ENCODE measurements at regions not wholly inside any gene's neighbourhood (a gene's known extent, or its start where the extent isn't known, plus 50 kb on each side); places are given as distances from the start of the nearest gene placed in this dataset.

DNA sequence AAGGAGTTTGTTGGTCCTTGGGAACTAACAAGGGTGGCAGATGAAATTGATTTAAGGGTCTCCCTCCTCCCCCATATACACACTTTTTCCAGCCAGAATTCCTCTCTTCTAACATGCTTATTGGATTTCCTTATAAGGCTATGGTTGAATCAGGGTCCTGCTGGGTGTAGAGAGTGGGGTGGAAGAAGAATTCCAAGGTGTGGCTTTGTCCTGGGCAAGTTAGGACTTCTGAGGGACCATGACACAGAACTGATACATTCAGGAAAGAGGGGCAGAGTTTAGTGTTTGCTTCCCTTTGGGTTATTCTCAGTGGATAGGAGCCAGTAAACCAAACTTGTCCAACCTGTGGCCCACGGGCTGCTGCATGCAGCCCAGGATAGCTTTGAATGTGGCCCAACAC, 116.5 kb downstream of the SNX18 start:
- DNase-seq: no peak

GRCh38 chr5:54632131-54632701, 114.7 kb downstream of the SNX18 start:
- no peak for DNase-seq

- no peak for DNase-seq
Observed at GRCh38 chr5:54630738-54631359, 113.3 kb downstream of the SNX18 start.

DNA sequence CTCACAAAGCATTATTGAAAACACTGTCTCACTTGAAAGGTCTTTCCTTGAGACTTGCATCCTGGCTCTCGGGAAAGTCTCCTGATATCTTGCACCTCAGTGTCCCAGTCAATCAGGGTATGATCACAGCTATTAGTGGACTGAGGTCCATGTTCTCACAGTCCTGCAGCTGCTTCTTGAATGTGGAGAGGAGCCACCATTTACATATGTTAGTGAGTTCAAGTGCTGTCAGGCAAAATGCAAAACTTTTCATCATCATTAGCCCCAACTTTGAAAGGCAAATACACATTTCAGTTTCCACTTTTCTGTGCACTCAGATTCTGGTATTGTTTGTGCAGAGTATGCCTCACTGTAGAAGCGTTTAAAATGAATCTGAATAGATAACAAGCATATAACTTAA, 111.6 kb downstream of the SNX18 start:
- no peak for DNase-seq

GRCh38 chr5:54628050-54628449, 110.5 kb downstream of the SNX18 start:
- no peak for DNase-seq

DNA sequence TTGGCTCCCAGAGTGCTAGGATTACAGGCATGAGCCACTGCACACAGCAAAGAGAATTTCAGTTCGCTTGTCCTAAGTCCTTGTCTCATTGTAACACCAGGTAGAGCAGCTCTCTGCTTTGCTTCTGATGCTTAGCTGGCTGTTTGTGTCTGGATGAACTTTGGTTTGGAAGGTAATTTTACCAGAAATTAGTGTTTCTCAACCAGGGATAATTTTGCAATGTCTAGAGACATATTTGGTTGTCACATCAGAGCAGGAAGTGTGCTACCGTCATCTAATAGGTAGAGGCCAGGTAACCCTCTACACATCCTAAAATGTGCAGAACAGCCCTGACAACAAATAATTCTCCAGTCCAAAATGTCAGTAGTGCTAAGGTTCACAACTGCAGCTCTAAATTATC, 108.8 kb downstream of the SNX18 start:
- DNase-seq: no peak

DNA sequence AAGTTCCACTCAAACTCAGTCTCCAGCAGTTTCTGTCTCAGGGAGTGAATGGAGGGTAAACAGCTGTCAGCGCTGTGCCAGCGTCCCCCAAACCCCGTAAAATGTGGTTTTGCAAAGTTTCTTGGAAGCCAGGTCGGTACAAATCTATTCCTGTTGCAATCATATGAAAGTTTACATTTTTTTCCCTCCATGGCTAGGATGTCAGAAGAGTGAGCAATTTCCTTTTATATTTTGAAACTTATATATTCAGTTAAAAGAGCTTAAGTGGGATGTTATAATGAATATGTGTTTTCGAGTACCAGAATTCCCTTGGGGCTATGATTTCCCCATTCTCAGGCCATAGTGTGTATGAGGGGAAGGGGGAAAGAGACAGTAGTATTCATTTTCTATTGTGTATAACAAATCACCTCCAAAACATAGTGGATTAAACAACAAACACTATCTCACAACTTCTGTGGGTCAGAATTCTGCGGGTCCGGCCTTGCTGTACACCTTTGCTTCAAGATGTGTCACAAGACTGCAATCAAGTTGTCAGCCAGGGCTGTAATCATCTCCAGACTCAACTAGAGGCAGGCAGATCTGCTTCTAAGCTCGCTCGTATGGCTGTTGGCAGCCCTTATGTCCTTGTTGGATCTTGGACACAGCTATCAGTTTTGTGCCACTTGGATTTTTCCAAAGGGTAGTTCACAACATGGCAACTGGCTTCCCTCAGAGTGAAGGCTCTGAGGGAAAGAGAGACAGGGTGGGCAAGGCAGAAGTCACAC, 107.4 kb downstream of the SNX18 start:
- DNase-seq: no peak

GRCh38 chr5:54621709-54622108, 104.2 kb downstream of the SNX18 start:
- no peak for DNase-seq

DNA sequence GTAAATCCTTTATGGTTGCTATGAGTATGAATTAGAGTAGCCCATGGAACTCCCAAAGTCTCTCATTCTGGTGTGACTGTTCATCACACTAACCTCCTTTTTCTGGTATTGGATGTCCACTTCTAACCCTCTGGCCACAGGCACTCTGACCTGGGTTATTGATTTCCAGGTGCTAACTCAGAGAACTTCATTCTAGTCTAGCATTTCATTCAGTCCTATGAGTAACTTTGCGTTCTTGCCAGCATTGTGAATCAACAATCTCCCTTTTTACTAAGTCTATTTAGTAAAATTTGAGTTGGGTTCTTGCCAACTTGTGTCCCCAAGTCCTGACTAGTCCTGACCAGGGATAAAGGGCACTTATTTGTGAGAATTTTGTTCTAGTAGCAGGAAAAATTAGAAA, 103.5 kb downstream of the SNX18 start:
- no peak for DNase-seq

- DNase-seq: peak; percentile 14
Observed at GRCh38 chr5:54620141-54620933, 102.8 kb downstream of the SNX18 start.

DNA sequence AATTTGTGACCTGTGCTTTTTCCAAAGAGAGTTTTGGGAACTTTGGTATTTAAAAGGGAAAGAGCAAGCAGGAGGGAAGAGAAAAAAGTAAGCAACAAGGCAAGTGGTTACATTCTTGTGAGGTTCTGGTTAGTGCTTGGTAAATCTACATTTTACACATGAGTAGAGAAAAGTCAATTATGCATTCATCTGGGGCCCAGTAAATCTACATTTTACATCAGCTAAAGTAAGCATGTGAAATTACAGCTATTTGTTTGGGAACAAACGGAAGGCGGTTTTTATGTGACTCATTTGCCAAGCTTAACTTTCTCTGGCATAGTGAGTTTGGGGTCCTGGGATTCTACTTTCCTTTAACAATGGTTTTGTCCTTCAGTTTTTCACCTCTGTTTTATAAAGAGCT, 102.2 kb downstream of the SNX18 start:
- DNase-seq: no peak

DNA sequence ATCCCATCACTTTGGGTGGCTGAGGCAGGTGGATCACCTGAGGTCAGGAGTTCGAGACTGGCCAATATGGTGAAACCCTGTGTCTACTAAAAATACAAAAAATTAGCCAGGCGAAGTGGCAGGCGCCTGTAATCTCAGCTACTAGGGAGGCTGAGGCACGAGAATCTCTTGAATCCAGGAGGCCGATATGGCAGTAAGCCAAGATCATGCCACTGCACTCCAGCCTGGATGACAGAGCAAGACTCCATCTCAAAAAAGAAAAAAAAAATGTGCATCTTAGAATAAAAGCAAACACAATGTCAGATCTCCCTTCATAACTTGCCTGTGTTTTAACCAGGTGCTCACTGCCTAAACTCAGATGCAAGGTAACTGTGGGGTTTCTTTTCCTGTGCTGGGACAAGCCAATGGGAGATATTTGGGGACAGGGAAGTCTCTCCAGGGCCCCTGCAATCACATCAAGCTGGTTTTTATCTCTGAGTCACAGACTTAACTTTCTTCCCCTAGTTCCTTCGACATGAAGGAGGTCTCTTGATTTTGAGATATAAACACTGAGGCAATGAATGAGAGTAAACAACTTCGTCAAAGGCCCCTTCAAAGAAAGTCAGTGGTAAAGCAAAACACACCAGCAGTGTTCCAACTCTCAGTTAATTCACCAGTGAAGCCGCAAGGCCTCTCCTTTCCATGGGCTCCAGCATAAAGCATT, 99.1 kb downstream of the SNX18 start:
- DNase-seq: peak; percentile 52

GRCh38 chr5:54616031-54616430, 98.5 kb downstream of the SNX18 start:
- DNase-seq: peak; percentile 16

- no peak for DNase-seq
Observed at GRCh38 chr5:54615381-54615780, 97.8 kb downstream of the SNX18 start.

DNA sequence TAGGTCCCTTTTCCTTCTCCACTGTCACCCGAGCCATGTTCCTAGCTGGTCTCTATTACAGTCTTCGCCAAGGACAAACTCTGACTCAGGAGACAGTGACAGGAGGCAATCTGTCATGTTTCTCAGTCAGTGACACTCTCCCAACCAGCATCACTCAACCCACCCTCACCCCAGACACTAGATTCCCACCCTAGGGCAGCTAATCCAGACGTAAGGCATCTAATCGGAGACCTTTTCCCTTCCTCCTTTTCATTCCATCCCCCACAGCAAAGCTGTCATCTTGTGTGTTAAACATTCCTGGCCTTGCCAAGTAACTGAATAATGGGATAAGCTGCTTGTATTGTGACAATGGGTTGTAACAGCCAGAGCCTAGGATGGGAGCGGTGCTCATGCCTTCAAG, 95.2 kb downstream of the SNX18 start:
- no peak for DNase-seq

DNA sequence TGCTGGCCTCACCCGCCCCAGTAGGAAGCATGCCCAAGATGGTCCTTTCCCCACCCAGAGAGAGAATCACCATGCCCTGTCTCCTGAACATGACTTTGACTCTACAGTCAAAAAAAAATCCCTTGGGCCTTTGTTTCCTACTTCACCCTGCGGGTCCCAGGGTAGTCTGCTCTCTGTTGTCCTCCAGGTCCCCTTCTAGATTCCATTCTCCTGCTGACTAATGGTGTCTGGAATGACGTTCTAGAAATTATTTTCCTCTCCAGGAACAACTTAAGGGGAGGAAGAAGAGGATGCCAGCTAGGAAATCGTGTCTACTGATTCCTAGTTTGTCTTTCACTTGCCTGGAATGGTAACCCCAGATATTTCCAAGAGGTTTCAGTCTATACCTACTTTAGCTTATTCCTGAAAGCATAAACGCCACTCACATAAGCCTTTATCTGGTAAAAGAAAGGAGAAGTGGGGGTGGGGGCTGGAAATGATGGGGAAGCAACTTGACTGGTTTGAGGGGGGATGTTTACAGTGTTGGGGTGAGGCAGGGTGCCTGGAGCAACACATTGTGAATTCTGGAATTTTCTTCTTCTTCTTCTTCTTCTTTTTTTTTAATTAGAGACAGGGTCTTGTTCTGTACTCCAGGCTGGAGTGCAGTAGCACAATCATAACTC, 93.9 kb downstream of the SNX18 start:
- no peak for DNase-seq

- DNase-seq: no peak
Observed at GRCh38 chr5:54610197-54610944, 92.8 kb downstream of the SNX18 start.

- DNase-seq: no peak
Observed at GRCh38 chr5:54608423-54609085, 91.0 kb downstream of the SNX18 start.

DNA sequence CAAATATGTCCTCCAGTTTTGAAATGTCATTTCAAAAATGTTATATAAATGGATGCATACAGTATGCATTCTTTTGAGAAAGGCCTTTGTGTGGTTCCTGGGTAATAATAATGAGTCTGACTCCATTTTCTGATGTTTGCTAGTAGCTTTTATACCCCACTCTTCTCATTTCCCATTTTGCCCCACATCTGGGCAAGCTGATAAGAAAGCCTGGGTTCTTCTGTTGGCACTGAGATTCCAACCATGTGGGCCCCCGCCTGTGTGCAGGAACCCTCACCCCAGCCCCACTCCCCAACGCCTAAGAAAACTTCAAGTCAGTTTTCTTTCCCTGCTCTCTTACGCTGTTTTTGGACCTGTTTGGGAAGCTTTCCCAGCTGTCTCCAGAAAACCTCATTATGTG, 89.4 kb downstream of the SNX18 start:
- no peak for DNase-seq

DNA sequence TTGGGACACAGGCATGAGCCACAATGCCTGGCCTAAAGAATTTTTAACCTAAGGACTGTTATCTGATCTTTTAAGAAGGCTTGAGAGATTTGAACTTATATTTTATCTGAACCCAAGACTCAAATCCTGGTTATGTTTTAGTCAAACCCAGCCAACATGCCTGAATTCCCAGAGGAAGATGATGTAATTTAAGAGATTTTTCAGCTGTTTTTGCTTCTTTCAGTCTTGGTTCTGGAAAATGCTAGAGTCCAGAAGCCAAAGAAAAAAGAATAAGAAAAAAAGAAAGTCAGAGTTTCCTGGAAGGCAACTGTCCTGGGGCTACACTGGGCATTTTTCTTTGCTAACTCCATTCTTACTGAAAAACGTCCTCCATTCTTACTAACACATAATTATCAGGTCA, 85.8 kb downstream of the SNX18 start:
- DNase-seq: no peak

DNA sequence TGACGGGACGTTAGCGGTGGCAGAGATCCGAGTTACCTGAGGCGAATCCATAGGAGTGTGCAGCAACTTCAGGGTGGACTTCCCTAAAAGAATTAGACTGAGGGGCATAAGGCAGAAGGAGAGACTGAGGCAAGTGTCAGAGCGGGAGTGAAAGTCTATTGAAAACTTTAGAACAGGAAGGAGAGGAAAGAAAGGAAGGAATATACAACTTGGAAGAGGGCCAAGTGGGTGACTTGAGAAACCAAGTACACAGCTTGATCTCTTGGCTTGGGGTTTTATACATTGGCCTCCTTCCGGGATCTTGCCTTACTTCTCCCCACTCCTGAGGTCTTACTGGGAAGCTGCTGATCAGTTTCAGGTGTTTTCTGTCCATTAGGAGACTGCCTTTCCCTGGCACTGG, 84.9 kb downstream of the SNX18 start:
- no peak for DNase-seq

Data from OCI-M1 (cell line).